Progenitor cell of endocrine pancreas (in vitro differentiated cells): ENCODE measurements at regions not wholly inside any gene's neighbourhood (a gene's known extent, or its start where the extent isn't known, plus 50 kb on each side); places are given as distances from the start of the nearest gene placed in this dataset.
"Not testable (repeated sequence)": the region's sequence is repeated elsewhere in the genome, so short reads cannot be mapped to it uniquely, and the experiment has no call there.

Source experiments
- DNase-seq: peaks from one replicate; pipeline ENCODE4 v3.0.0; 2021; ENCODE audit warnings: low spot score; ENCODE audit not compliant: unreplicated experiment
- H3K27ac Mint-ChIP-seq: 2 replicates; pipeline ENCODE4 v1.8.0; 2021; ENCODE audit warnings: mild to moderate bottlenecking, moderate library complexity, mixed read lengths
- H3K27me3 Mint-ChIP-seq: 2 replicates; pipeline ENCODE4 v1.8.0; 2021; ENCODE audit warnings: mixed read lengths
- H3K36me3 Mint-ChIP-seq: 2 replicates; pipeline ENCODE4 v1.8.0; 2022; ENCODE audit warnings: mixed read lengths; ENCODE audit not compliant: insufficient read depth
- H3K4me1 Mint-ChIP-seq: 2 replicates; pipeline ENCODE4 v1.8.0; 2021; ENCODE audit warnings: low read depth, mixed read lengths
- H3K4me3 Mint-ChIP-seq: 2 replicates; pipeline ENCODE4 v1.8.0; 2021; ENCODE audit warnings: low read depth, mild to moderate bottlenecking, moderate library complexity, mixed read lengths
- H3K9me3 Mint-ChIP-seq: 2 replicates; pipeline ENCODE4 v1.8.0; 2021; ENCODE audit warnings: low read depth, mixed read lengths
- TF ChIP-seq, protein P1 (sequence below): fragments of 200-600 bp; sonication (generic); IDR thresholded peaks from one replicate; pipeline ENCODE4 v1.5.0; 2021; ENCODE audit warnings: antibody characterized with exemption, mild to moderate bottlenecking; ENCODE audit not compliant: unreplicated experiment

DNA sequence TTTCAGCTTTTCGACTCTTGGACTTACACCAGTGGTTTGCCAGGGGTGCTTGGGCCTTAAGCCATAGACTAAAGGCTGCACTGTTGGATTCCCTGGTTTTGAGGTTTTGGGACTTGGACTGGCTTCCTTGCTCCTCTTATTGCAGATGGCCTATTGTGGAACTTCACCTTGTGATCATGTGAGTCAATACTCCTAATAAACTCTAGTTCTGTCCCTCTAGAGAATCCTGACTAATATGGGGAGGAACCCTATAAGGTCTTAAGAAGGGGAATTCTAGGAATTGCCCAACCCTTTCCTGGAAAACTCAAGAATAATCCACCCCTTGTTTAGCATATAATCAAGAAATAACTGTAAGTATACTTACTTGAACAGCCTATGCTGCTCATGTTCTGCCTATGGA, 491.8 kb downstream of the TMEM135 start:
- TF ChIP-seq, protein P1, sequence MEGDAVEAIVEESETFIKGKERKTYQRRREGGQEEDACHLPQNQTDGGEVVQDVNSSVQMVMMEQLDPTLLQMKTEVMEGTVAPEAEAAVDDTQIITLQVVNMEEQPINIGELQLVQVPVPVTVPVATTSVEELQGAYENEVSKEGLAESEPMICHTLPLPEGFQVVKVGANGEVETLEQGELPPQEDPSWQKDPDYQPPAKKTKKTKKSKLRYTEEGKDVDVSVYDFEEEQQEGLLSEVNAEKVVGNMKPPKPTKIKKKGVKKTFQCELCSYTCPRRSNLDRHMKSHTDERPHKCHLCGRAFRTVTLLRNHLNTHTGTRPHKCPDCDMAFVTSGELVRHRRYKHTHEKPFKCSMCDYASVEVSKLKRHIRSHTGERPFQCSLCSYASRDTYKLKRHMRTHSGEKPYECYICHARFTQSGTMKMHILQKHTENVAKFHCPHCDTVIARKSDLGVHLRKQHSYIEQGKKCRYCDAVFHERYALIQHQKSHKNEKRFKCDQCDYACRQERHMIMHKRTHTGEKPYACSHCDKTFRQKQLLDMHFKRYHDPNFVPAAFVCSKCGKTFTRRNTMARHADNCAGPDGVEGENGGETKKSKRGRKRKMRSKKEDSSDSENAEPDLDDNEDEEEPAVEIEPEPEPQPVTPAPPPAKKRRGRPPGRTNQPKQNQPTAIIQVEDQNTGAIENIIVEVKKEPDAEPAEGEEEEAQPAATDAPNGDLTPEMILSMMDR: no peak
- Mint-ChIP-seq H3K27me3 (no peaks in the 10 kb centered on the region), H3K9me3 (peaks cover 3% of the 10 kb centered on the region), H3K27ac (no peak overlapping the region), H3K4me3 (no peak overlapping the region), H3K4me1 (peaks cover 8% of the 10 kb centered on the region), H3K36me3 (no peaks in the 10 kb centered on the region)
- no peak for DNase-seq

DNA sequence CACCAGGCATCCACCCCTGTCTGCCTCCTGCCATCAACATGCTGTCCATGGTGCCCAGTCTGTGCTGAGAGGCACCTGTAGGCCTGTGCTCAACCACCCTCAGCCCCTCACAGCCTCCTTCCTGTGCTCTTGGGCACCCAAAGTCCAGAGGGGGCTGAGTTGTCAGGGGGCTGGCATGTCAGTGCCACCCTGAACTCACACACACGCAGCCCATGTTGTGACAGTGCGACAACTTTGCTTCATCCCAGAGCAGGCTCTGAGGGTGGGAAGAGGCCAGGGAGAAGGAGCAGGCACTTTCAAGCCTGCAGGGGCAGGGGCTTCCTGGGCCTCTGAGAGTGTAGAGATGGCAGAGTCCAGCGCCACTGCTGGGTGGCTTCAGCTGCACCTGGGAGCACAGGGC, 491.0 kb downstream of the TMEM135 start:
- TF ChIP-seq, protein P1: no peak
- DNase-seq: no peak
- Mint-ChIP-seq H3K27ac (no peak overlapping the region), H3K27me3 (no peaks in the 10 kb centered on the region), H3K9me3 (peaks cover 10% of the 10 kb centered on the region), H3K4me3 (no peak overlapping the region), H3K4me1 (peaks cover 8% of the 10 kb centered on the region), H3K36me3 (no peaks in the 10 kb centered on the region)

DNA sequence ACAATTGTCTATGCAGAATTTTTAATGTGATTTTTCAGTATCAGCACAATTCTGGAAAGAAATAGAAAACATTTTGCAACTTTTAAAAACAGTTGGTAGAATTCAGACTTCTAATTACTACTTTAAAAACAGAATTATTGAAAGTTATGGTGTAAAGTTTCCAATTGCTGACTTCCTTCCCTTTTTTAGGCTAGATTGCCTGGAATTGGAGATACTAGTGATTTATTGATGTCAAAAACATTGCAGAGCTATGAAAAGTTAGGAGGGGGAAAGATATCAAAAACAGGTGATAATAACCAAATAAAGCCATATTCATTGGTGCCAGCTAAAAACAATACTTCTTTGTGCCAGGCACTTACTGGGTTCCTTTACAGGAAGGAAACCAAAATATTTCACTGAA, 485.5 kb downstream of the TMEM135 start:
- no peak overlapping the region for H3K27ac Mint-ChIP-seq
- DNase-seq: no peak
- H3K36me3 Mint-ChIP-seq: no peaks in the 10 kb centered on the region
- H3K4me3 Mint-ChIP-seq: no peak overlapping the region
- H3K9me3 Mint-ChIP-seq: peaks cover 13% of the 10 kb centered on the region
- no peaks in the 10 kb centered on the region for H3K27me3 Mint-ChIP-seq
- TF ChIP-seq, protein P1: no peak
- peaks cover 9% of the 10 kb centered on the region for H3K4me1 Mint-ChIP-seq

DNA sequence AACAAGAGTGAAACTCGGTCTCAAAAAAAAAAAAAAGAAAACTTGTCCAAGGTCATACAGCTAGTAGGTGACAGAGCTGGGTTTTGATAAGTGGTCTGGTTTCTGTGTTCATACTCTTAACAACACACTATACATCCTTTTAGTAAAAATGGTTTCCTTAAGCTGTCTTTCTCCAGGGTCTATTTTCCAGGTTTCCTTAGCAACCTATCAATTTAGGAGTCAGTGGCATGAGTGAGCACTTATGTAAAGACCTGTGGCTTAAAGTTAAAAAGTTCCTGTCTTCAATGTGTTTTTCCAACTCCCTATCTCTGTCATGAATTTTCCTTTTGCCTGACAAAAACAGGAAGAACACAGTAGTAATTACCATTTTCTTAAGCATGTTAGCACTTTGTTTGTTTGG, 480.5 kb downstream of the TMEM135 start:
- Mint-ChIP-seq H3K4me3 (no peak overlapping the region), H3K36me3 (no peaks in the 10 kb centered on the region)

DNA sequence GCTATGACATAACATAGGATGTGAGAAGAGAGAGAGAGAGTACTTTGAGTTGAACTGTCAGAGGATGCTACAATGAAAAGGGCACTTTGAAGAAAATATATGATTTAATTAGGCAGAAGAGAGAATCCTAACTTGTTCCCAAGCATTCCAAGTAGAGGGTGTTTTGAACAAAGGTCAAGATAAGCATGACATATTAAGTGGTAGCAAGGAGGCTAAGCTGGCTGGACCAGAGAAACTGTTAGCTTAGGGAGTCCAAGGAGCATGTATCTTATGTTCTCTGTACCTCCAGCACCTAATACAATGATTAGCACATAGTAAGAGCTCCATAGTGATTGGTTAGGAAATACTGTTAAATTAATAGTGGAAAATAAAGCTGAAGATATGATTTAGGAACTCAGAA, 479.6 kb downstream of the TMEM135 start:
- TF ChIP-seq, protein P1: no peak
- no peak for DNase-seq
- Mint-ChIP-seq H3K9me3 (no peaks in the 10 kb centered on the region), H3K27me3 (no peaks in the 10 kb centered on the region), H3K4me3 (no peak overlapping the region), H3K4me1 (peaks cover 4% of the 10 kb centered on the region), H3K36me3 (no peaks in the 10 kb centered on the region), H3K27ac (no peak overlapping the region)

More for the DNA sequence above, 480.5 kb downstream of the TMEM135 start:
- TF ChIP-seq, protein P1: no peak
- no peaks in the 10 kb centered on the region for H3K27me3 Mint-ChIP-seq
- H3K4me1 Mint-ChIP-seq: peaks cover 4% of the 10 kb centered on the region
- H3K27ac Mint-ChIP-seq: no peak overlapping the region
- H3K9me3 Mint-ChIP-seq: peaks cover 3% of the 10 kb centered on the region
- DNase-seq: no peak

DNA sequence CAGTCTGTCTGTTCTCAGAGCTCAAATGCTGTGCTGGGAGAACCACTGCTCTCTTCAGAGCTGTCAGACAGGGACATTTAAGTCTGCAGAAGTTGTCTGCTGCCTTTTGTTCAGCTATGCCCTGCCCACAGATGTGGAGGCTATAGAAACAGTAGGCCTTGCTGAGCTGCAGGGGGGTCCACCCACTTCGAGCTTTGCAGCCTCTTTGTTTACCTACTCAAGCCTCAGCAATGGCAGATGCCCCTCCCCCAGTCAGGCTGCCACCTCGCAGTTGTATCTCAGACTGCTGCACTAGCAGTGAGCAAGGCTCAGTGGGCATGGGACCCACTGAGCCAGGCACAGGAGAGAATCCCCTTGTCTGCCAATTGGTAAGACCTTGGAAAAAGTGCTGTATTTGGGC, 470.0 kb downstream of the TMEM135 start:
- not testable (repeated sequence) for H3K9me3 Mint-ChIP-seq, H3K4me3 Mint-ChIP-seq, DNase-seq, H3K36me3 Mint-ChIP-seq, H3K27ac Mint-ChIP-seq, H3K4me1 Mint-ChIP-seq, H3K27me3 Mint-ChIP-seq

DNA sequence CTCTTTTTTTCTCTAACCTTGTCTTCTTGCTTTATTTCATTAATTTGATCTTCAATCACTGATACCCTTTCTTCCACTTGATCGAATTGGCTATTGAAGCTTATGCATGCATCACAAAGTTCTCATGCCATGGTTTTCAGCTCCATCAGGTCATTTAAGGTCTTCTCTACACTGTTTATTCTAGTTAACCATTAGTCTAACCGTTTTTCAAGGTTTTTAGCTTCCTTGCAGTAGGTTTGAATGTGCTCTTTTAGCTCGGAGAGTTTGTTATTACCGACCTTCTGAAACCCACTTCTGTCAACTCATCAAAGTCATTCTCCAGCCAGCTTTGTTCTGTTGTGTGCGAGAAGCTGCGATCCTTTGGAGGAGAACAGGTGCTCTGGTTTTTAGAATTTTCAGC, 469.2 kb downstream of the TMEM135 start:
- H3K9me3 Mint-ChIP-seq, H3K27me3 Mint-ChIP-seq, H3K4me1 Mint-ChIP-seq, H3K36me3 Mint-ChIP-seq, H3K4me3 Mint-ChIP-seq, DNase-seq, H3K27ac Mint-ChIP-seq: not testable (repeated sequence)
